GM12873 (cell line): ENCODE measurements at regions not wholly inside any gene's neighbourhood (a gene's known extent, or its start where the extent isn't known, plus 50 kb on each side); places are given as distances from the start of the nearest gene placed in this dataset.

ENCODE experiments used
- CTCF ChIP-seq: IDR thresholded peaks from 2 replicates; pipeline ENCODE4 v1.5.1; 2012; ENCODE audit warnings: low read depth, mild to moderate bottlenecking, moderate library complexity, low read length, control low read depth; ENCODE audit not compliant: insufficient read depth; ENCODE audit errors: missing control alignments

DNA sequence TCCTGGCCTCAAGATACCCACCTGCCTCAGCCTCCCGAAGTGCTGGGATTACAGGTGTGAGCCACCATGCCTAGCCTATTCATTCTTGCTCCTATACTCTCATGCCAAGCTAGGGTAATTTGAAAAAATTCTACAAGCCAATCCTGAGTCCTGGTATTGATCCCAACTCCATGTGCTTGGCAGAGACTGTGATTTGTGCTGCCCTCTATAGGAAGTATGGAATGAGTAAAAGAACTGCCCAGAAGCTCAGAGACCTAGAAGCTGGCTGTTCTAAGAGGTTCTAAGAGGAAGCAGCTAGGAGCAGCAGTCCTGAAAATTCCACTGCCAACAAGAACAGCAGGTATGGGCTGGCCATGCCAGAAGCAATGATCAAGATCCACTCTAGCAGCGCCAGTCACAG is 402.5 kb downstream of the PCNX1 start:
- TF ChIP-seq CTCF, result no peak

- no peak for TF ChIP-seq CTCF
These were observed 403.8 kb downstream of the PCNX1 start for GRCh38 chr14:71311061-71311460.

- TF ChIP-seq CTCF, result no peak
These were observed 407.5 kb downstream of the PCNX1 start for GRCh38 chr14:71314717-71315116.

DNA sequence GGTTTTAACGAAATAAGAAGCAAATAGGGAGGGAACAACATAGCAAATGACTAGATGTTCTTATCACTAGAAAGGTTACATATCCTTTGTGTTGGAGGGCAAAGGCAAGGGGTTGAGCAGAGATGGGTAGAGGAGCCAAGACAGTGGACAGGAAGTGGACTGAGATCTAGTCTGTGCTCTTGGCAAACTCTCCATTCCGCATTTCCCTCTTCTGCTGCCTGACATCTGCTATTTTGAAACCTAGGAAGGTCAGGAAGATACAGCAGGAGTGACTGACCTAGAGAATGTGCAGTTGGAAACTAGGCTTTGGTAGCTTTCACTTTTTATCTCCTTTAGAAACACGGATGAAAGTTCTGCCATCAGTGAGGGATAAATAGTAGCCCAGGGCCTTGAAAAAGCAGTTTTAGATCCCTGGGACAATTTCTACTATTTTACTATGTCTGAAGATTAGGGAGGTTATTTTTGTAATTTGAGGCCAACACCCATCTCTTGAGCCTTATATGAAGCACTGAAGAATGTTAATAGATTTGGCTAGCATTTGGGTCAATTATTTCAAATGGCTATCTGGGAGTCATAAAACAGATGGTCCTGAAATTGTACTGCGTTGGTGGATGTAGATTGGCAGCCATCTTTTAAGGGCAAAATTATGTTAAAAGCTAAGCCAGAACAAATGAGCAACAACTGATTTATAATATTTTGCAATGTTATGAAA is 410.3 kb downstream of the PCNX1 start:
- TF ChIP-seq CTCF, result no peak

DNA sequence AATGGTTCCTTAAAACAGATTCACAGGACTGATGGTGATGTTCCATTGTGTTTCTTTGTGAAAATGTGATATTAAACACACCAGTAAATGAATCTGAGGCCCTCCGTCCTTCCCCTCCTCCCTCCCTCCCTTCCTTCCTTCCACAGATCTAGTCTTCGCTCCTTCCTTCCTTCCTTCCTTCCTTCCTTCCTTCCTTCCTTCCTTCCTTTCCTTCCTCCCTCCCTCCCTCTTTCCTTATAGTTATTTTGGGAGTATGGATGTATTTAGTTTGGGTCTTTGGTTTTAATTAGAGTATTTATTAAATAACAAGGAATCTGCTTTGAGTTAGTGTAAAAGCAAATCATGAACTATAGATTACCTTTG is 410.8 kb downstream of the PCNX1 start:
- TF ChIP-seq CTCF, result no peak

GRCh38 chr14:71319666-71320065 is 412.4 kb downstream of the PCNX1 start:
- peak; percentile 27 for TF ChIP-seq CTCF

DNA sequence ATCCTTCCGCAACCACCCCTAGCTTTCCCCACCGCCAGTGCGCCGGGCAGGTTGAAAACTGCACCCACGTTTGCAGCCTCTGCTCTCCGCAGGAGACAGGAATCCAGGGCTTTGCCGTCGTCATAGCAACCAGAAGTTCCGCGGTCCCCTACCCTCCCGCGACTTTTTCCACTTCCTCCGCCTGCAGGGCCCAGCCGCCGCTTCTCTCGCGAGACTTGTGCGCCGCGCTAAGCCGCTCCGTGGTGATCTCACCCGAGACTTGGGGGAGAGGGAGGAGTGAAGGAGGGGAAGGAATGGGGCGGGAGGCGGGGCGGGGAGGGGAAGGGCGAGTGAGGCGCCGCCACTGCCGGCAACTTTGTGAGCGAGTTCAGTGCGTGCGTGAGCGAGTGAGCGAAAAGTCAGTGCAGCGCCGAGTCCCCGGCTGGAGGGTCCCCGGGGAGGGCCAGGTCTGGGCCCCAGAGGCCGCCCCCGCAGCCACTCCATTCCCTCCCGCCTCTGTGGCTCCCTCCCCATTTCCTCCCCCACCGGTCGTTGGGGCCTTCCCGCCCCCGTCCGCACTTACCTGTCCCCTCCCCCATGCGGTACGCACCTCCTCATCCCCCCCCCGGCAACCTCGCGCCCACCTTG is 413.0 kb downstream of the PCNX1 start, which contains the start of gene SIPA1L1:
SIPA1L1 (plus strand) TSS at position 370 of the 627 bp plus-strand sequence.
- TF ChIP-seq CTCF, result no peak
